ENCODE measurements at regions not wholly inside any gene's neighbourhood (a gene's known extent, or its start where the extent isn't known, plus 50 kb on each side); places are given as distances from the start of the nearest gene placed in this dataset.

DNA sequence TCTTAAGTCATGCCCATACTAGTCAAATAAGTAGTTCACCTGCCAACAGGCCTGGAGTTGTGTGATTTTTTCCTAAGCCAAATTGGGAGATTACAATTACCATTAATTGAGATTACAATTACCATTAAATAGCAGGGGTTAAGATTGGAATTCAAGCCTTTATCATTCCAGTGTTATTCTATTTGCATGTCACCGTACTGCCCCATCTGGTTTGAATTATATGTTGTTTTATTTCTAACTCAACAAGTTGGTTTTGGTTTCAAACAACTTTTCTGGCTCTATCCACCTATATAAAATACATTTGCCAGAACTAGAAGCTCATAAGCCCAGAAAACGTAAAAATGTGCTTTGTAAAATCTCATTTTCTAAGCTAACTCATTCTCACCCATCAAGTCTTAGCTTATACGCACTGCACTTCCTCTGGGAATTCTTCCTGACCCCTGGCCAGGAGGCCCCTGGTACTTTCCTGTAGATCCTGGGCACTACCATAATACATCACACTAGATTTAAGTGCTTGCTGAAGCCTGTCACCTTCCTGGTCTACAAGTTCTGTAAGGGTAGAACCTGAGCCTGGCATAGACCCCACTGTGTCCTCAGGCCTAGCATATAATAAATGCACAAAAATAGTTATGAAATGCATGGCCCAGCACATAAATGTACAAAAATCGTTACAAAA is 242.0 kb upstream of the TRPM3 start:
- TF ChIP-seq ZNF70 (CRISPR knock-in tag; IDR thresholded peaks at IDR 0.05) = no peak
- no peak for TF ChIP-seq SNAI2 (CRISPR knock-in tag; IDR thresholded peaks at IDR 0.05)
